Ovary (tissue), 7 donors: ENCODE measurements at regions not wholly inside any gene's neighbourhood (a gene's known extent, or its start where the extent isn't known, plus 50 kb on each side); places are given as distances from the start of the nearest gene placed in this dataset.
A peak's percentile ranks its signal among the peaks of the same experiment; 100 is the strongest.

Source experiments
- DNase-seq, 5 donors: peaks; one replicate each; pipeline ENCODE4 v3.0.0-alpha.2; 2019 to 2020
- H3K27ac ChIP-seq, 2 donors: fragments of 200-600 bp; one replicate each; pipeline versions ENCODE4 v1.5.1 to v1.8.0; 2019 to 2022
- H3K27me3 ChIP-seq: fragments of 200-600 bp; one replicate; pipeline ENCODE4 v1.8.0; 2022
- H3K36me3 ChIP-seq: fragments of 200-600 bp; sonication (generic); one replicate; pipeline ENCODE4 v1.5.1; 2019
- H3K4me1 ChIP-seq: one replicate; pipeline ENCODE4 v1.8.1; 2013; ENCODE audit warnings: mild to moderate bottlenecking, moderate library complexity; ENCODE audit not compliant: insufficient read depth
- H3K4me3 ChIP-seq: fragments of 200-600 bp; sonication (generic); one replicate; pipeline ENCODE4 v1.5.1; 2017
- H3K9me3 ChIP-seq, 2 donors: fragments of 200-600 bp in 1 of 2; sonication (generic) in 1 of 2; one replicate each; pipeline versions ENCODE4 v1.5.1 to v1.8.1; 2013 to 2019; ENCODE audit warnings: mild to moderate bottlenecking in 1 of 2, moderate library complexity in 1 of 2
- CTCF ChIP-seq, 3 donors: fragments of 450-650 bp in 2 of 3; fragments of 200-600 bp in 1 of 3; IDR thresholded peaks; one replicate each; pipeline versions ENCODE4 v1.5.1 to v1.8.0; 2016 to 2022; ENCODE audit warnings: antibody characterized with exemption in 3 of 3, mild to moderate bottlenecking in 1 of 3
- EP300 ChIP-seq: sonication (generic); formaldehyde crosslinking; IDR thresholded peaks from one replicate; pipeline ENCODE4 v1.6.1; 2017; ENCODE audit warnings: antibody characterized with exemption
- POLR2A ChIP-seq: fragments of 450-650 bp; IDR thresholded peaks from one replicate; pipeline ENCODE4 v1.6.1; 2017; ENCODE audit warnings: antibody characterized with exemption, mild to moderate bottlenecking, moderate library complexity
- WGBS, 3 donors: extraction: QIAGEN DNeasy Blood & Tissue Kit in 1 of 3; methylation state at CpG; one replicate each; pipeline versions ENCODE4 v1.1.5 to v1.1.7; 2013 to 2017; 5-methylcytosine and 5-hydroxymethylcytosine counted together
- intact Hi-C, 4 donors: fragments of 100-400 bp; cut with DNase I; formaldehyde crosslinking; loops; one replicate each; pipeline versions ENCODE4 v1.11.0 to v1.15.1; 2022 to 2023
- donor health status: DM: no; HTN: no; CAD: no; lungs with moderate emphysema.
- donor health status: DM: no; HTN: no; CAD: no.
- donor health status: Bipolar disorder and iron deficiency.
- donor health status: DM: no; HTN: no; CAD: no.
- donor health status: DM: yes; HTN: yes; CAD: no.

GRCh38 chr19:22519152-22519551 is 97.0 kb upstream of the ZNF98 start:
- H3K27me3 ChIP-seq, result no peaks in the 10 kb centered on the region
- H3K9me3 ChIP-seq, result peaks cover 3 to 20% of the 10 kb centered on the region in 2 donors
- TF ChIP-seq EP300 (no peak), CTCF (IDR thresholded peaks at IDR 0.05) (no peak), POLR2A (no peak)
- H3K4me1 ChIP-seq, result peaks cover 5% of the 10 kb centered on the region
- intact Hi-C loops, result no loop called here
- H3K4me3 ChIP-seq, result no peak overlapping the region
- 95 to 97% (median 97%) methylated on average over 14 of the region's 14 CpGs for WGBS, 3 donors
- DNase-seq, result no peak
- no peaks in the 10 kb centered on the region for H3K36me3 ChIP-seq
- H3K27ac ChIP-seq, result no peak overlapping the region

- H3K4me3 ChIP-seq, result no peak overlapping the region
- no peak overlapping the region for H3K27ac ChIP-seq
- no peaks in the 10 kb centered on the region for H3K27me3 ChIP-seq
- no peaks in the 10 kb centered on the region for H3K36me3 ChIP-seq
- peaks cover 5% of the 10 kb centered on the region for H3K4me1 ChIP-seq
- TF ChIP-seq CTCF (IDR thresholded peaks at IDR 0.05), result no peak
- no peak for TF ChIP-seq POLR2A
- TF ChIP-seq EP300, result no peak
- DNase-seq, result peak in 1 of 5 donors; percentile 53
- H3K9me3 ChIP-seq, result peaks cover 8 to 30% of the 10 kb centered on the region in 2 donors
- intact Hi-C loops, result no loop called here
- WGBS, 3 donors, result 56 to 75% (median 71%) methylated on average over 77 to 79 of the region's 79 CpGs
Observed at GRCh38 chr19:22517496-22518411, 95.6 kb upstream of the ZNF98 start.

GRCh38 chr19:22515435-22515834 is 93.3 kb upstream of the ZNF98 start:
- H3K27me3 ChIP-seq, result no peaks in the 10 kb centered on the region
- DNase-seq, result no peak
- H3K4me1 ChIP-seq, result peaks cover 5% of the 10 kb centered on the region
- H3K27ac ChIP-seq, result no peak overlapping the region
- no peaks in the 10 kb centered on the region for H3K36me3 ChIP-seq
- 76 to 80% (median 78%) methylated on average over 4 of the region's 4 CpGs for WGBS, 3 donors
- H3K4me3 ChIP-seq, result no peak overlapping the region
- TF ChIP-seq POLR2A (no peak), EP300 (no peak), CTCF (IDR thresholded peaks at IDR 0.05) (no peak)
- intact Hi-C loops, result no loop called here
- peaks cover 8 to 45% of the 10 kb centered on the region in 2 donors for H3K9me3 ChIP-seq

- 82 to 94% (median 85%) methylated on average over 2 of the region's 2 CpGs for WGBS, 3 donors
- no peaks in the 10 kb centered on the region for H3K4me1 ChIP-seq
- no peak overlapping the region for H3K4me3 ChIP-seq
- no peak for TF ChIP-seq EP300
- no peak for TF ChIP-seq POLR2A
- TF ChIP-seq CTCF (IDR thresholded peaks at IDR 0.05), result no peak
- DNase-seq, result no peak
- H3K27ac ChIP-seq, result no peak overlapping the region
- H3K36me3 ChIP-seq, result no peaks in the 10 kb centered on the region
- no peaks in the 10 kb centered on the region for H3K27me3 ChIP-seq
- intact Hi-C loops, result no loop called here
- H3K9me3 ChIP-seq, result peaks cover 17 to 66% of the 10 kb centered on the region in 2 donors
Observed at GRCh38 chr19:22503524-22503923, 81.4 kb upstream of the ZNF98 start.
